ENCODE measurements at regions not wholly inside any gene's neighbourhood (a gene's known extent, or its start where the extent isn't known, plus 50 kb on each side); places are given as distances from the start of the nearest gene placed in this dataset.
"Not testable (repeated sequence)": the region's sequence is repeated elsewhere in the genome, so short reads cannot be mapped to it uniquely, and the experiment has no call there.

GRCh38 chr2:11877764-11878163, 131.3 kb downstream of the LPIN1 start:
- FAIRE-seq: no peak

GRCh38 chr2:11885253-11885652, 138.8 kb downstream of the LPIN1 start:
- FAIRE-seq: not testable (repeated sequence)

- FAIRE-seq: not testable (repeated sequence)
These were observed 140.5 kb downstream of the LPIN1 start for GRCh38 chr2:11886899-11887298.

GRCh38 chr2:11889101-11889850, 142.8 kb downstream of the LPIN1 start:
- FAIRE-seq: peak; percentile 60

- FAIRE-seq: no peak
These were observed 143.4 kb downstream of the LPIN1 start for GRCh38 chr2:11889854-11890253.

GRCh38 chr2:11891028-11891427, 144.6 kb downstream of the LPIN1 start:
- FAIRE-seq: no peak

- FAIRE-seq: no peak
These were observed 145.4 kb downstream of the LPIN1 start for GRCh38 chr2:11891671-11892440.

- no peak for FAIRE-seq
These were observed 150.0 kb downstream of the LPIN1 start for GRCh38 chr2:11896386-11896785.

- FAIRE-seq: no peak
These were observed 152.1 kb downstream of the LPIN1 start for GRCh38 chr2:11898576-11898975.

- FAIRE-seq: no peak
These were observed 152.9 kb downstream of the LPIN1 start for GRCh38 chr2:11899264-11899818.

GRCh38 chr2:11900891-11901290, 154.5 kb downstream of the LPIN1 start:
- FAIRE-seq: not testable (repeated sequence)

- no peak for FAIRE-seq
These were observed 155.1 kb downstream of the LPIN1 start for GRCh38 chr2:11901351-11902069.

GRCh38 chr2:11903085-11903606, 156.7 kb downstream of the LPIN1 start:
- FAIRE-seq: no peak

GRCh38 chr2:11904029-11904428, 157.6 kb downstream of the LPIN1 start:
- no peak for FAIRE-seq

- FAIRE-seq: no peak
These were observed 158.5 kb downstream of the LPIN1 start for GRCh38 chr2:11904941-11905340.

GRCh38 chr2:11907190-11907589, 160.8 kb downstream of the LPIN1 start:
- FAIRE-seq: no peak

GRCh38 chr2:11910971-11911370, 164.5 kb downstream of the LPIN1 start:
- FAIRE-seq: no peak

- FAIRE-seq: no peak
These were observed 166.5 kb downstream of the LPIN1 start for GRCh38 chr2:11912980-11913379.

GRCh38 chr2:11914455-11914854, 168.0 kb downstream of the LPIN1 start:
- no peak for FAIRE-seq

- FAIRE-seq: no peak
These were observed 169.2 kb downstream of the LPIN1 start for GRCh38 chr2:11915650-11916049.

GRCh38 chr2:11919953-11920352, 173.5 kb downstream of the LPIN1 start:
- no peak for FAIRE-seq

GRCh38 chr2:11920993-11921583, 174.7 kb downstream of the LPIN1 start:
- no peak for FAIRE-seq

- no peak for FAIRE-seq
These were observed 175.9 kb downstream of the LPIN1 start for GRCh38 chr2:11922294-11922693.
